HepG2 (cell line): ENCODE measurements at regions not wholly inside any gene's neighbourhood (a gene's known extent, or its start where the extent isn't known, plus 50 kb on each side); places are given as distances from the start of the nearest gene placed in this dataset.

Experiments used
- CTCF ChIP-seq: sonication (generic); formaldehyde crosslinking; IDR thresholded peaks from 2 replicates; pipeline ENCODE4 v1.5.0; 2020; ENCODE audit warnings: mild to moderate bottlenecking, missing genetic modification reagents, moderate library complexity
- EED ChIP-seq: sonication (generic); formaldehyde crosslinking; IDR thresholded peaks from 2 replicates; pipeline ENCODE4 v1.5.0; 2020; ENCODE audit warnings: mild to moderate bottlenecking, missing genetic modification reagents
- SPEN ChIP-seq: sonication (generic); formaldehyde crosslinking; IDR thresholded peaks from 2 replicates; pipeline ENCODE4 v1.5.1; 2020; ENCODE audit warnings: low read depth, mild to moderate bottlenecking, missing genetic modification reagents
- TBP ChIP-seq: sonication (generic); formaldehyde crosslinking; IDR thresholded peaks from 2 replicates; pipeline ENCODE4 v1.5.0; 2020; ENCODE audit warnings: missing genetic modification reagents
- ZFP37 ChIP-seq: sonication (generic); formaldehyde crosslinking; IDR thresholded peaks from 2 replicates; pipeline ENCODE4 v1.4.0; 2020; ENCODE audit warnings: missing genetic modification reagents, borderline replicate concordance
- ZNF3 ChIP-seq: IDR thresholded peaks from 2 replicates; pipeline ENCODE4 v1.7.0; 2017; ENCODE audit warnings: inconsistent platforms
- ZNF407 ChIP-seq: sonication (generic); formaldehyde crosslinking; IDR thresholded peaks from one replicate; pipeline ENCODE4 v1.5.1; 2020; ENCODE audit warnings: mild to moderate bottlenecking, missing genetic modification reagents; ENCODE audit errors: not compliant biosample characterization
- ZNF512 ChIP-seq: sonication (generic); formaldehyde crosslinking; IDR thresholded peaks from 2 replicates; pipeline ENCODE4 v1.4.0; 2020; ENCODE audit warnings: mild to moderate bottlenecking, missing genetic modification reagents
- ZNF550 ChIP-seq: sonication (generic); formaldehyde crosslinking; IDR thresholded peaks from 2 replicates; pipeline ENCODE4 v1.4.0; 2020; ENCODE audit warnings: mild to moderate bottlenecking, missing genetic modification reagents, borderline replicate concordance

GRCh38 chr15:29448320-29448719, 178.7 kb upstream of the NSMCE3 start:
- TF ChIP-seq SPEN (no peak), CTCF (no peak), EED (no peak), ZNF512 (no peak), ZNF550 (CRISPR knock-in tag) (no peak), ZNF3 (CRISPR knock-in tag) (no peak), ZFP37 (CRISPR knock-in tag) (no peak), TBP (CRISPR knock-in tag) (no peak), ZNF407 (CRISPR knock-in tag) (no peak)
